ENCODE measurements at regions not wholly inside any gene's neighbourhood (a gene's known extent, or its start where the extent isn't known, plus 50 kb on each side); places are given as distances from the start of the nearest gene placed in this dataset.

DNA sequence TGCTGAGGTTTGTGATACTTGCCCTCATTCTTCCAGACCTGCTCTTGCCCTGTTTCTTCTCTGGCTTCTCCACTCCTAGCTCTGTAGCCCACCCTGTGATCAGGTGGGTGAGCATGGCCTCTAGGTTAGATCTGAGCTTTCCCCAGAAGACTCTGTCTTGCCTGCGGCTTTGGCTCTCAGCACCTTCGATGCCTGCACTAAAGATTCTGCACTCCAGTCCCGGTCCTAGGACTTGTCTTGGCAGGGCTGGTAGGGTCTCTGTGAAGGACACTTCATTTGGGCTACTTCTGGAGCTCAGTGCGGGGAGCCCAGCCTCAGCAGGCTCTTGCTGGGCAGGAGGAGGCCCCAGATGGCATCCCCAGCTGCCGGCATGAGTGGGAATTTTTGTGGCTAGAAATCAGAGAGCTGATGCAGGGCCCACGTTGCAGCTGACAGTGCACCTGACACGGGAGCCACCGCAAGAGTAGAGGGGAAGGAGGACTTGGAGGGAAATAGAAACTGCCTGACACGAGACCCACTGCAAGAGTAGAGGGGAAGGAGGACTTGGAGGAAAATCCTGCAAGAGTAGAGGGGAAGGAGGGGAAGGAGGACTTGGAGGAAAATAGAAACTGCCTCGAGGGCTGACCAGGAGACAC lies 226.9 kb upstream of the B3GAT1 start:
- ATAC-seq: no peak
- TF ChIP-seq CSDC2 (CRISPR knock-in tag; IDR thresholded peaks at IDR 0.05) (no peak), ISL1 (CRISPR knock-in tag; IDR thresholded peaks at IDR 0.05) (no peak), BACH2 (CRISPR knock-in tag; IDR thresholded peaks at IDR 0.05; ENCODE audit: borderline replicate concordance) (no peak), ZFP3 (CRISPR knock-in tag; IDR thresholded peaks at IDR 0.05) (no peak), ZFP30 (CRISPR knock-in tag; IDR thresholded peaks at IDR 0.05) (no peak), SNAI2 (CRISPR knock-in tag; IDR thresholded peaks at IDR 0.05) (no peak), ARNTL (CRISPR knock-in tag; IDR thresholded peaks at IDR 0.05; ENCODE audit: borderline replicate concordance, low read depth) (no peak), RARB (CRISPR knock-in tag; IDR thresholded peaks at IDR 0.05) (no peak), ZNF8 (CRISPR knock-in tag; IDR thresholded peaks at IDR 0.05) (no peak), TOX (CRISPR knock-in tag; IDR thresholded peaks at IDR 0.05; ENCODE audit: borderline replicate concordance) (no peak), PPARA (CRISPR knock-in tag; IDR thresholded peaks at IDR 0.05; ENCODE audit: borderline replicate concordance) (no peak), GLIS3 (CRISPR knock-in tag; IDR thresholded peaks at IDR 0.05) (no peak), ZC3H10 (CRISPR knock-in tag; IDR thresholded peaks at IDR 0.05) (no peak), ZNF70 (CRISPR knock-in tag; IDR thresholded peaks at IDR 0.05) (no peak)
- TF ChIP-seq, protein P1, sequence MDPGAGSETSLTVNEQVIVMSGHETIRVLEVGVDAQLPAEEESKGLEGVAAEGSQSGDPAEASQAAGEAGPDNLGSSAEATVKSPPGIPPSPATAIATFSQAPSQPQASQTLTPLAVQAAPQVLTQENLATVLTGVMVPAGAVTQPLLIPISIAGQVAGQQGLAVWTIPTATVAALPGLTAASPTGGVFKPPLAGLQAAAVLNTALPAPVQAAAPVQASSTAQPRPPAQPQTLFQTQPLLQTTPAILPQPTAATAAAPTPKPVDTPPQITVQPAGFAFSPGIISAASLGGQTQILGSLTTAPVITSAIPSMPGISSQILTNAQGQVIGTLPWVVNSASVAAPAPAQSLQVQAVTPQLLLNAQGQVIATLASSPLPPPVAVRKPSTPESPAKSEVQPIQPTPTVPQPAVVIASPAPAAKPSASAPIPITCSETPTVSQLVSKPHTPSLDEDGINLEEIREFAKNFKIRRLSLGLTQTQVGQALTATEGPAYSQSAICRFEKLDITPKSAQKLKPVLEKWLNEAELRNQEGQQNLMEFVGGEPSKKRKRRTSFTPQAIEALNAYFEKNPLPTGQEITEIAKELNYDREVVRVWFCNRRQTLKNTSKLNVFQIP (CRISPR knock-in tag; IDR thresholded peaks at IDR 0.05; ENCODE audit: borderline replicate concordance, low read depth): no peak
- TF ChIP-seq, protein P2, sequence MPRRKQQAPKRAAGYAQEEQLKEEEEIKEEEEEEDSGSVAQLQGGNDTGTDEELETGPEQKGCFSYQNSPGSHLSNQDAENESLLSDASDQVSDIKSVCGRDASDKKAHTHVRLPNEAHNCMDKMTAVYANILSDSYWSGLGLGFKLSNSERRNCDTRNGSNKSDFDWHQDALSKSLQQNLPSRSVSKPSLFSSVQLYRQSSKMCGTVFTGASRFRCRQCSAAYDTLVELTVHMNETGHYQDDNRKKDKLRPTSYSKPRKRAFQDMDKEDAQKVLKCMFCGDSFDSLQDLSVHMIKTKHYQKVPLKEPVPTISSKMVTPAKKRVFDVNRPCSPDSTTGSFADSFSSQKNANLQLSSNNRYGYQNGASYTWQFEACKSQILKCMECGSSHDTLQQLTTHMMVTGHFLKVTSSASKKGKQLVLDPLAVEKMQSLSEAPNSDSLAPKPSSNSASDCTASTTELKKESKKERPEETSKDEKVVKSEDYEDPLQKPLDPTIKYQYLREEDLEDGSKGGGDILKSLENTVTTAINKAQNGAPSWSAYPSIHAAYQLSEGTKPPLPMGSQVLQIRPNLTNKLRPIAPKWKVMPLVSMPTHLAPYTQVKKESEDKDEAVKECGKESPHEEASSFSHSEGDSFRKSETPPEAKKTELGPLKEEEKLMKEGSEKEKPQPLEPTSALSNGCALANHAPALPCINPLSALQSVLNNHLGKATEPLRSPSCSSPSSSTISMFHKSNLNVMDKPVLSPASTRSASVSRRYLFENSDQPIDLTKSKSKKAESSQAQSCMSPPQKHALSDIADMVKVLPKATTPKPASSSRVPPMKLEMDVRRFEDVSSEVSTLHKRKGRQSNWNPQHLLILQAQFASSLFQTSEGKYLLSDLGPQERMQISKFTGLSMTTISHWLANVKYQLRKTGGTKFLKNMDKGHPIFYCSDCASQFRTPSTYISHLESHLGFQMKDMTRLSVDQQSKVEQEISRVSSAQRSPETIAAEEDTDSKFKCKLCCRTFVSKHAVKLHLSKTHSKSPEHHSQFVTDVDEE (CRISPR knock-in tag; IDR thresholded peaks at IDR 0.05): no peak

DNA sequence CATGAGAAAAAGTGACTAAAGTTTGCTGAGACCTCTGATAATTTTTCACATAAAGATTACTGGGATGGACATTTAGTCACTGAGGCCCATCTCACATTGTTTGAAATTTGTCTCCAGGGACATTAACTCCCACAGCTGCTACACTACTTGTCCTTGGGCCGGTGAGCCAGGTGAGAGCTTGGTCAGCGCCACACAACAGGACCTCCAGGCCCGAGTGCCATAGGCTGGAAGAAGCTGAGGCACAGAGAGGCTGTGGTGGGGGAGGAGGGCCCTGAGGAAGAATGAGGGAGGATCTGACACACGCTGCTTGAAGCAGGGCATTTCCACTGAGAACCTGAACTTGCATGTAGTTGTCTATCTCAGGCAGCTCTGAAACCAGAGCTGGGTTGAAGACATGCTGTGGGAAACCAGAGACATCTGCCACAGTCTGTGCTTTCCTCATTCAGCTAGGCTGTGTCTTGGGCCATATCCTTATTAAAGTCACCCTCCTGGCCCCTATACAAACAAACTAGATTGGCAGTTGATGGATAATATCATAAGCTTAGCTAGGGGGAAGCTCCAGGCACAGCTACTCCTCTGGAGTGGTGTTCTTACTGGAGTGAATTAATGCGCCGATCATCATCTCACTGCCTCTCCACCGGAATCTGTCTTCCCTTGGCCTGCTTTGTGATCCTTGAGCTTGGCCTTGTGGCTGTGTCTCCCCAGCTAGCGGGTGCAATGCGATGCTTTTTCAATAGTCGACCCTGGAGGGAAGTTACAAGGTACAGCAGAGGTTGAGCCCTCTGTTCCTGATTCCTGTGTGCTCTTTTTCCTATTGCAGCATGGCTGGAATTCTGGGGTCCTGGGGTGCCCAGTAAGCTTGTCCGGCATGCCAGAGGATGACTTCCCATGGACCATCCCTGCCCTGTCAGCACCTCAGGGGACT lies 225.3 kb upstream of the B3GAT1 start:
- ATAC-seq: no peak
- TF ChIP-seq ESRRG (CRISPR knock-in tag; IDR thresholded peaks at IDR 0.05) (no peak), BACH2 (CRISPR knock-in tag; IDR thresholded peaks at IDR 0.05; ENCODE audit: borderline replicate concordance) (no peak), ZNF565 (CRISPR knock-in tag; conservative IDR thresholded peaks at IDR 0.05; ENCODE audit: low read depth) (no peak), ISL1 (CRISPR knock-in tag; IDR thresholded peaks at IDR 0.05) (no peak), ZFP3 (CRISPR knock-in tag; IDR thresholded peaks at IDR 0.05) (no peak), ZNF70 (CRISPR knock-in tag; IDR thresholded peaks at IDR 0.05) (no peak), TCF4 (CRISPR knock-in tag; IDR thresholded peaks at IDR 0.05; ENCODE audit: borderline replicate concordance) (no peak)
- TF ChIP-seq, protein P2 (CRISPR knock-in tag; IDR thresholded peaks at IDR 0.05): no peak
- TF ChIP-seq, protein P1 (CRISPR knock-in tag; IDR thresholded peaks at IDR 0.05; ENCODE audit: borderline replicate concordance, low read depth): no peak
- TF ChIP-seq, protein P3, sequence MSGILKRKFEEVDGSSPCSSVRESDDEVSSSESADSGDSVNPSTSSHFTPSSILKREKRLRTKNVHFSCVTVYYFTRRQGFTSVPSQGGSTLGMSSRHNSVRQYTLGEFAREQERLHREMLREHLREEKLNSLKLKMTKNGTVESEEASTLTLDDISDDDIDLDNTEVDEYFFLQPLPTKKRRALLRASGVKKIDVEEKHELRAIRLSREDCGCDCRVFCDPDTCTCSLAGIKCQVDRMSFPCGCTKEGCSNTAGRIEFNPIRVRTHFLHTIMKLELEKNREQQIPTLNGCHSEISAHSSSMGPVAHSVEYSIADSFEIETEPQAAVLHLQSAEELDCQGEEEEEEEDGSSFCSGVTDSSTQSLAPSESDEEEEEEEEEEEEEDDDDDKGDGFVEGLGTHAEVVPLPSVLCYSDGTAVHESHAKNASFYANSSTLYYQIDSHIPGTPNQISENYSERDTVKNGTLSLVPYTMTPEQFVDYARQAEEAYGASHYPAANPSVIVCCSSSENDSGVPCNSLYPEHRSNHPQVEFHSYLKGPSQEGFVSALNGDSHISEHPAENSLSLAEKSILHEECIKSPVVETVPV (CRISPR knock-in tag; IDR thresholded peaks at IDR 0.05): no peak
- TF ChIP-seq, protein P4, sequence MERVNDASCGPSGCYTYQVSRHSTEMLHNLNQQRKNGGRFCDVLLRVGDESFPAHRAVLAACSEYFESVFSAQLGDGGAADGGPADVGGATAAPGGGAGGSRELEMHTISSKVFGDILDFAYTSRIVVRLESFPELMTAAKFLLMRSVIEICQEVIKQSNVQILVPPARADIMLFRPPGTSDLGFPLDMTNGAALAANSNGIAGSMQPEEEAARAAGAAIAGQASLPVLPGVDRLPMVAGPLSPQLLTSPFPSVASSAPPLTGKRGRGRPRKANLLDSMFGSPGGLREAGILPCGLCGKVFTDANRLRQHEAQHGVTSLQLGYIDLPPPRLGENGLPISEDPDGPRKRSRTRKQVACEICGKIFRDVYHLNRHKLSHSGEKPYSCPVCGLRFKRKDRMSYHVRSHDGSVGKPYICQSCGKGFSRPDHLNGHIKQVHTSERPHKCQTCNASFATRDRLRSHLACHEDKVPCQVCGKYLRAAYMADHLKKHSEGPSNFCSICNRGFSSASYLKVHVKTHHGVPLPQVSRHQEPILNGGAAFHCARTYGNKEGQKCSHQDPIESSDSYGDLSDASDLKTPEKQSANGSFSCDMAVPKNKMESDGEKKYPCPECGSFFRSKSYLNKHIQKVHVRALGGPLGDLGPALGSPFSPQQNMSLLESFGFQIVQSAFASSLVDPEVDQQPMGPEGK (CRISPR knock-in tag; IDR thresholded peaks at IDR 0.05; ENCODE audit: borderline replicate concordance): no peak
